ENCODE measurements at regions not wholly inside any gene's neighbourhood (a gene's known extent, or its start where the extent isn't known, plus 50 kb on each side); places are given as distances from the start of the nearest gene placed in this dataset.

- Histone ChIP-seq H3K4me1 (ENCODE audit: control insufficient read depth in 1 of 2, insufficient read depth in 2 of 2, low read length in 2 of 2) (peaks cover 3 to 11% of the 10 kb centered on the region in 2 donors), H3K36me3 (ENCODE audit: control insufficient read depth in 1 of 2, insufficient read depth in 2 of 2, low read length in 1 of 2) (no peaks in the 10 kb centered on the region), H3K4me3 (ENCODE audit: low read length in 2 of 2) (no peak overlapping the region), H3K27ac (ENCODE audit: low read depth in 1 of 2, low read length in 2 of 2) (no peak overlapping the region), H3K9me3 (ENCODE audit: control insufficient read depth, low read length) (no peaks in the 10 kb centered on the region), H3K27me3 (ENCODE audit: control insufficient read depth in 1 of 2, insufficient read depth in 2 of 2, low read length in 1 of 2) (no peaks in the 10 kb centered on the region)
- DNase-seq (no peak), ATAC-seq (ENCODE audit: low FRiP score) (no peak)
- WGBS, 2 donors: 29 to 36% methylated on average over 1 of the region's 1 CpG
- intact Hi-C loops (cut with DNase I): loop anchor here in 1 of 2 donors (2.0 to 10.0 kb wide), 2 partner anchors 109 to 389 kb away; no protein-coding TSS in a partner anchor
These were observed 111.1 kb upstream of the DST start for GRCh38 chr6:56753811-56754210.

GRCh38 chr6:56752534-56752933 is 109.8 kb upstream of the DST start:
- intact Hi-C loops (cut with DNase I): loop anchor here in 1 of 2 donors (10.0 kb wide), 1 partner anchor 388 kb away; no protein-coding TSS in a partner anchor
- no peaks in the 10 kb centered on the region for H3K27me3 ChIP-seq (ENCODE audit: control insufficient read depth in 1 of 2, insufficient read depth in 2 of 2, low read length in 1 of 2)
- no peaks in the 10 kb centered on the region for H3K36me3 ChIP-seq (ENCODE audit: control insufficient read depth in 1 of 2, insufficient read depth in 2 of 2, low read length in 1 of 2)
- no peak for ATAC-seq (ENCODE audit: low FRiP score)
- no peak for DNase-seq
- H3K4me1 ChIP-seq (ENCODE audit: control insufficient read depth in 1 of 2, insufficient read depth in 2 of 2, low read length in 2 of 2): peaks cover 3 to 11% of the 10 kb centered on the region in 2 donors
- no peaks in the 10 kb centered on the region for H3K9me3 ChIP-seq (ENCODE audit: control insufficient read depth, low read length)
- no peak overlapping the region for H3K4me3 ChIP-seq (ENCODE audit: low read length in 2 of 2)
- H3K27ac ChIP-seq (ENCODE audit: low read depth in 1 of 2, low read length in 2 of 2): no peak overlapping the region
- 68 to 72% methylated on average over 4 of the region's 4 CpGs for WGBS, 2 donors

- H3K27me3 ChIP-seq (ENCODE audit: control insufficient read depth in 1 of 2, insufficient read depth in 2 of 2, low read length in 1 of 2): no peaks in the 10 kb centered on the region
- no peak for ATAC-seq (ENCODE audit: low FRiP score)
- no peaks in the 10 kb centered on the region for H3K9me3 ChIP-seq (ENCODE audit: control insufficient read depth, low read length)
- peaks cover 3 to 9% of the 10 kb centered on the region in 2 donors for H3K4me1 ChIP-seq (ENCODE audit: control insufficient read depth in 1 of 2, insufficient read depth in 2 of 2, low read length in 2 of 2)
- no peak overlapping the region for H3K4me3 ChIP-seq (ENCODE audit: low read length in 2 of 2)
- no peak for DNase-seq
- H3K27ac ChIP-seq (ENCODE audit: low read depth in 1 of 2, low read length in 2 of 2): no peak overlapping the region
- intact Hi-C loops (cut with DNase I): loop anchor here in 1 of 2 donors (10.0 kb wide), 1 partner anchor 387 kb away; no protein-coding TSS in a partner anchor
- no peaks in the 10 kb centered on the region for H3K36me3 ChIP-seq (ENCODE audit: control insufficient read depth in 1 of 2, insufficient read depth in 2 of 2, low read length in 1 of 2)
These were observed 109.3 kb upstream of the DST start for GRCh38 chr6:56752009-56752408.

- H3K4me1 ChIP-seq (ENCODE audit: control insufficient read depth in 1 of 2, insufficient read depth in 2 of 2, low read length in 2 of 2): peaks cover 3 to 8% of the 10 kb centered on the region in 2 donors
These were observed 108.9 kb upstream of the DST start for GRCh38 chr6:56751604-56752003.

GRCh38 chr6:56750686-56751085 is 108.0 kb upstream of the DST start:
- Histone ChIP-seq H3K27ac (ENCODE audit: low read depth in 1 of 2, low read length in 2 of 2) (no peak overlapping the region), H3K9me3 (ENCODE audit: control insufficient read depth, low read length) (no peaks in the 10 kb centered on the region), H3K36me3 (ENCODE audit: control insufficient read depth in 1 of 2, insufficient read depth in 2 of 2, low read length in 1 of 2) (no peaks in the 10 kb centered on the region), H3K4me1 (ENCODE audit: control insufficient read depth in 1 of 2, insufficient read depth in 2 of 2, low read length in 2 of 2) (peaks cover 3 to 5% of the 10 kb centered on the region in 2 donors), H3K4me3 (ENCODE audit: low read length in 2 of 2) (no peak overlapping the region), H3K27me3 (ENCODE audit: control insufficient read depth in 1 of 2, insufficient read depth in 2 of 2, low read length in 1 of 2) (no peaks in the 10 kb centered on the region)
- ATAC-seq (ENCODE audit: low FRiP score): no peak
- intact Hi-C loops (cut with DNase I): loop anchor here in 1 of 2 donors (10.0 kb wide), 1 partner anchor 386 kb away; no protein-coding TSS in a partner anchor
- no peak for DNase-seq

More at GRCh38 chr6:56751604-56752003, 108.9 kb upstream of the DST start:
- no peaks in the 10 kb centered on the region for H3K27me3 ChIP-seq (ENCODE audit: control insufficient read depth in 1 of 2, insufficient read depth in 2 of 2, low read length in 1 of 2)
- no peak overlapping the region for H3K4me3 ChIP-seq (ENCODE audit: low read length in 2 of 2)
- H3K27ac ChIP-seq (ENCODE audit: low read depth in 1 of 2, low read length in 2 of 2): no peak overlapping the region
- no peaks in the 10 kb centered on the region for H3K36me3 ChIP-seq (ENCODE audit: control insufficient read depth in 1 of 2, insufficient read depth in 2 of 2, low read length in 1 of 2)
- DNase-seq: no peak
- WGBS, 2 donors: 83 to 87% methylated on average over 1 of the region's 1 CpG
- ATAC-seq (ENCODE audit: low FRiP score): no peak
- intact Hi-C loops (cut with DNase I): loop anchor here in 1 of 2 donors (10.0 kb wide), 1 partner anchor 387 kb away; no protein-coding TSS in a partner anchor
- H3K9me3 ChIP-seq (ENCODE audit: control insufficient read depth, low read length): no peaks in the 10 kb centered on the region

- H3K27me3 ChIP-seq (ENCODE audit: control insufficient read depth in 1 of 2, insufficient read depth in 2 of 2, low read length in 1 of 2): no peaks in the 10 kb centered on the region
- intact Hi-C loops (cut with DNase I): loop anchor here in 1 of 2 donors (10.0 kb wide), 1 partner anchor 385 kb away; no protein-coding TSS in a partner anchor
- H3K36me3 ChIP-seq (ENCODE audit: control insufficient read depth in 1 of 2, insufficient read depth in 2 of 2, low read length in 1 of 2): no peaks in the 10 kb centered on the region
- WGBS, 2 donors: 97 to 98% methylated on average over 3 of the region's 3 CpGs
- peaks cover 3 to 5% of the 10 kb centered on the region in 2 donors for H3K4me1 ChIP-seq (ENCODE audit: control insufficient read depth in 1 of 2, insufficient read depth in 2 of 2, low read length in 2 of 2)
- H3K9me3 ChIP-seq (ENCODE audit: control insufficient read depth, low read length): no peaks in the 10 kb centered on the region
- H3K4me3 ChIP-seq (ENCODE audit: low read length in 2 of 2): no peak overlapping the region
- peak overlapping the region in 1 of 2 donors; percentile 43 for H3K27ac ChIP-seq (ENCODE audit: low read depth in 1 of 2, low read length in 2 of 2)
- DNase-seq (no peak), ATAC-seq (ENCODE audit: low FRiP score) (peak; percentile 67)
These were observed 107.0 kb upstream of the DST start for GRCh38 chr6:56749632-56750151.

GRCh38 chr6:56746767-56747504 is 104.2 kb upstream of the DST start:
- Histone ChIP-seq H3K9me3 (ENCODE audit: control insufficient read depth, low read length) (no peaks in the 10 kb centered on the region), H3K4me1 (ENCODE audit: control insufficient read depth in 1 of 2, insufficient read depth in 2 of 2, low read length in 2 of 2) (peaks cover 3 to 5% of the 10 kb centered on the region in 2 donors), H3K4me3 (ENCODE audit: low read length in 2 of 2) (no peak overlapping the region), H3K36me3 (ENCODE audit: control insufficient read depth in 1 of 2, insufficient read depth in 2 of 2, low read length in 1 of 2) (no peaks in the 10 kb centered on the region), H3K27me3 (ENCODE audit: control insufficient read depth in 1 of 2, insufficient read depth in 2 of 2, low read length in 1 of 2) (no peaks in the 10 kb centered on the region), H3K27ac (ENCODE audit: low read depth in 1 of 2, low read length in 2 of 2) (no peak overlapping the region)
- ATAC-seq (ENCODE audit: low FRiP score): no peak
- intact Hi-C loops (cut with DNase I): no loop called here
- 93 to 95% methylated on average over 4 of the region's 4 CpGs for WGBS, 2 donors
- no peak for DNase-seq

- Histone ChIP-seq H3K4me1 (ENCODE audit: control insufficient read depth in 1 of 2, insufficient read depth in 2 of 2, low read length in 2 of 2) (peaks cover 3 to 5% of the 10 kb centered on the region in 2 donors), H3K9me3 (ENCODE audit: control insufficient read depth, low read length) (no peaks in the 10 kb centered on the region), H3K27ac (ENCODE audit: low read depth in 1 of 2, low read length in 2 of 2) (no peak overlapping the region), H3K36me3 (ENCODE audit: control insufficient read depth in 1 of 2, insufficient read depth in 2 of 2, low read length in 1 of 2) (no peaks in the 10 kb centered on the region), H3K4me3 (ENCODE audit: low read length in 2 of 2) (no peak overlapping the region), H3K27me3 (ENCODE audit: control insufficient read depth in 1 of 2, insufficient read depth in 2 of 2, low read length in 1 of 2) (no peaks in the 10 kb centered on the region)
- DNase-seq (no peak), ATAC-seq (ENCODE audit: low FRiP score) (no peak)
- intact Hi-C loops (cut with DNase I): no loop called here
- whole genome bisulfite sequencing, 2 donors: 85 to 93% methylated on average over 2 of the region's 2 CpGs
These were observed 103.3 kb upstream of the DST start for GRCh38 chr6:56745971-56746370.

GRCh38 chr6:56745081-56745480 is 102.4 kb upstream of the DST start:
- no peak for ATAC-seq (ENCODE audit: low FRiP score)
- H3K36me3 ChIP-seq (ENCODE audit: control insufficient read depth in 1 of 2, insufficient read depth in 2 of 2, low read length in 1 of 2): no peaks in the 10 kb centered on the region
- no peak overlapping the region for H3K27ac ChIP-seq (ENCODE audit: low read depth in 1 of 2, low read length in 2 of 2)
- DNase-seq: no peak
- 92 to 93% methylated on average over 2 of the region's 2 CpGs for WGBS, 2 donors
- no peaks in the 10 kb centered on the region for H3K27me3 ChIP-seq (ENCODE audit: control insufficient read depth in 1 of 2, insufficient read depth in 2 of 2, low read length in 1 of 2)
- intact Hi-C loops (cut with DNase I): no loop called here
- peaks cover 3 to 5% of the 10 kb centered on the region in 2 donors for H3K4me1 ChIP-seq (ENCODE audit: control insufficient read depth in 1 of 2, insufficient read depth in 2 of 2, low read length in 2 of 2)
- H3K9me3 ChIP-seq (ENCODE audit: control insufficient read depth, low read length): no peaks in the 10 kb centered on the region
- H3K4me3 ChIP-seq (ENCODE audit: low read length in 2 of 2): no peak overlapping the region
